Myocyte (in vitro differentiated cells): ENCODE measurements at regions not wholly inside any gene's neighbourhood (a gene's known extent, or its start where the extent isn't known, plus 50 kb on each side); places are given as distances from the start of the nearest gene placed in this dataset.

Experiments used
- DNase-seq: peaks from one replicate; pipeline ENCODE4 v3.0.0-alpha.2; 2012; ENCODE audit warnings: low read depth

GRCh38 chr15:61420546-61420945, 191.4 kb upstream of the RORA start:
- no peak for DNase-seq

- no peak for DNase-seq
These were observed 186.6 kb upstream of the RORA start for GRCh38 chr15:61415617-61416120.

- DNase-seq, result no peak
These were observed 182.9 kb upstream of the RORA start for GRCh38 chr15:61411902-61412510.

- no peak for DNase-seq
These were observed 181.6 kb upstream of the RORA start for GRCh38 chr15:61410662-61411061.

- no peak for DNase-seq
These were observed 175.5 kb upstream of the RORA start for GRCh38 chr15:61404567-61404966.

- DNase-seq, result no peak
These were observed 174.8 kb upstream of the RORA start for GRCh38 chr15:61403884-61404283.

GRCh38 chr15:61401903-61402698, 173.0 kb upstream of the RORA start:
- no peak for DNase-seq

- no peak for DNase-seq
These were observed 169.2 kb upstream of the RORA start for GRCh38 chr15:61398310-61398709.

- DNase-seq, result no peak
These were observed 167.3 kb upstream of the RORA start for GRCh38 chr15:61396235-61396919.

GRCh38 chr15:61393949-61394348, 164.8 kb upstream of the RORA start:
- peak; percentile 6 for DNase-seq

- DNase-seq, result no peak
These were observed 164.4 kb upstream of the RORA start for GRCh38 chr15:61393524-61393923.

- no peak for DNase-seq
These were observed 161.0 kb upstream of the RORA start for GRCh38 chr15:61390138-61390537.

- no peak for DNase-seq
These were observed 160.4 kb upstream of the RORA start for GRCh38 chr15:61389334-61390028.

- no peak for DNase-seq
These were observed 158.6 kb upstream of the RORA start for GRCh38 chr15:61387675-61388074.

GRCh38 chr15:61383421-61383820, 154.3 kb upstream of the RORA start:
- peak; percentile 7 for DNase-seq

GRCh38 chr15:61382927-61383326, 153.8 kb upstream of the RORA start:
- no peak for DNase-seq

- no peak for DNase-seq
These were observed 152.4 kb upstream of the RORA start for GRCh38 chr15:61381501-61381900.

- DNase-seq, result no peak
These were observed 151.2 kb upstream of the RORA start for GRCh38 chr15:61380270-61380669.

- DNase-seq, result no peak
These were observed 149.9 kb upstream of the RORA start for GRCh38 chr15:61379005-61379404.

- no peak for DNase-seq
These were observed 147.9 kb upstream of the RORA start for GRCh38 chr15:61376961-61377360.

- no peak for DNase-seq
These were observed 147.4 kb upstream of the RORA start for GRCh38 chr15:61376516-61376915.

- DNase-seq, result no peak
These were observed 145.7 kb upstream of the RORA start for GRCh38 chr15:61374848-61375247.
